ENCODE measurements at regions not wholly inside any gene's neighbourhood (a gene's known extent, or its start where the extent isn't known, plus 50 kb on each side); places are given as distances from the start of the nearest gene placed in this dataset.

DNA sequence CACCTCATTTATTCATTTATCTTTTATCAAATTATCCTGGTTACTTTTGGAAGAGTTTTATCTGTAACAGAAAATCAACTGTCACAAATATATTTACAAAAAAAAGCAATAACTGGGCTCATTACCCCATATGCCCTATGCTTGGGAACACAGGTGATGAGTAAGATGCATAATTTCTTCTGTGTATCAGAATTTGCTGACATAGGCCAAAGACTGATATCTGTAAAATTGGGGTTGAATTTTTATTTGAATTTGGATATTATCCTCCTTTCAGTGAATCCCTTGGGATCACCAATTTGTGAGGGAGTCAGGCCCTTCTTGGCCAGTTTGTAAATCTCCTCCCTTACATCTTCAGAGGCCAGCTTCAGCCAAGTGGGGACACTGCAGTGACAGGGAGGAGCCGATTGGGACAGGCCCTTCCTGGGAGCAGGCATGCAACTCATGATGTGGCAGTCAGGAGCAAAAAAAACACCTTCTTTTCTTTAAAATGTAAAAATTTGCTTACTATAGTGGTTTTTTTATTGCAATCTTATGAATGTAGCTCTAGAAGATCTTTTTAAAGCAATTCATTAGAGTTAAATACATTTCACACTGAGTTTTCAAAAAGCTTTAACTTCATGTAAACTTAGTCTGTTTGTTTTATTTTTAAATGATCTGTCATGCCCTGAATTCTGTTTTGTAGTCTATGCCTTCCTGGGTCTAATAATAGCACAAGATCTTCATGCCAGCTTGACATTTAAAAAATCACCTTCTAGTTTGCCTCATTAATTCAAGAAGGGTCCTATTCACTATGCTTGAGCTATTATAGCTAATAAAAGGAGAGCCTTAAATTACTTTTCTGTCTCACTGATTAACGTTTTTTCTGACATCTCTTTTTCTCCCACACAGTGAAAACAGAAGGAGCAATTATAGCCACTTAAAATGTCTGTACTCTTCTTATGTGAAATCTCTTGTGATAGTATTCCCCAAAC, 136.6 kb upstream of the SPRY1 start:
- H3K4me3 ChIP-seq (ENCODE audit: low read depth in 1 of 2, low read length in 1 of 2) = no peak overlapping the region
- H3K36me3 ChIP-seq = no peaks in the 10 kb centered on the region
- no peaks in the 10 kb centered on the region for H3K4me1 ChIP-seq (ENCODE audit: control insufficient read depth in 1 of 2, insufficient read depth in 1 of 2, low read depth in 1 of 2, low read length in 1 of 2)
- no peaks in the 10 kb centered on the region for H3K27me3 ChIP-seq
- H3K9me3 ChIP-seq = no peaks in the 10 kb centered on the region
- H3K27ac ChIP-seq = no peak overlapping the region
- TF ChIP-seq, protein P1, sequence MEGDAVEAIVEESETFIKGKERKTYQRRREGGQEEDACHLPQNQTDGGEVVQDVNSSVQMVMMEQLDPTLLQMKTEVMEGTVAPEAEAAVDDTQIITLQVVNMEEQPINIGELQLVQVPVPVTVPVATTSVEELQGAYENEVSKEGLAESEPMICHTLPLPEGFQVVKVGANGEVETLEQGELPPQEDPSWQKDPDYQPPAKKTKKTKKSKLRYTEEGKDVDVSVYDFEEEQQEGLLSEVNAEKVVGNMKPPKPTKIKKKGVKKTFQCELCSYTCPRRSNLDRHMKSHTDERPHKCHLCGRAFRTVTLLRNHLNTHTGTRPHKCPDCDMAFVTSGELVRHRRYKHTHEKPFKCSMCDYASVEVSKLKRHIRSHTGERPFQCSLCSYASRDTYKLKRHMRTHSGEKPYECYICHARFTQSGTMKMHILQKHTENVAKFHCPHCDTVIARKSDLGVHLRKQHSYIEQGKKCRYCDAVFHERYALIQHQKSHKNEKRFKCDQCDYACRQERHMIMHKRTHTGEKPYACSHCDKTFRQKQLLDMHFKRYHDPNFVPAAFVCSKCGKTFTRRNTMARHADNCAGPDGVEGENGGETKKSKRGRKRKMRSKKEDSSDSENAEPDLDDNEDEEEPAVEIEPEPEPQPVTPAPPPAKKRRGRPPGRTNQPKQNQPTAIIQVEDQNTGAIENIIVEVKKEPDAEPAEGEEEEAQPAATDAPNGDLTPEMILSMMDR (IDR thresholded peaks at IDR 0.05) = no peak

DNA sequence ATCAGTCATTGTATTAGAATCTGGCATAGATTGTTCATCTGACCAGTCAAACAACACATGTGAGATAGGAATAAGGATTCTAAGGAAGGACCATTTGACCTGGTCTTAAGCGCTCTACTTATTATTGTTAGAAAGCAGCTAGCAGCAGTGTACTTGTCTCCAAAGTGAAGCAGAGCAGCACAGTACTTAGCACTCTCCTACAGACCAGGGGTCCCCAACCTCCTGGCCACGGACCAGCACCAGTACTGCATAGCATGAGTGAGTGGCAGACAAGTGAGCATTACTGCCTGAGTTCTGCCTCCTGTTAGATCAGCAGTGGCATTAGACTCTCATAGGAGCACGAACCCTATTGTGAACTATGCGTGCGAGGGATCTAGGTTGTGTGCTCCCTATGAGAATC, 135.9 kb upstream of the SPRY1 start:
- TF ChIP-seq, protein P1 (IDR thresholded peaks at IDR 0.05) = no peak

DNA sequence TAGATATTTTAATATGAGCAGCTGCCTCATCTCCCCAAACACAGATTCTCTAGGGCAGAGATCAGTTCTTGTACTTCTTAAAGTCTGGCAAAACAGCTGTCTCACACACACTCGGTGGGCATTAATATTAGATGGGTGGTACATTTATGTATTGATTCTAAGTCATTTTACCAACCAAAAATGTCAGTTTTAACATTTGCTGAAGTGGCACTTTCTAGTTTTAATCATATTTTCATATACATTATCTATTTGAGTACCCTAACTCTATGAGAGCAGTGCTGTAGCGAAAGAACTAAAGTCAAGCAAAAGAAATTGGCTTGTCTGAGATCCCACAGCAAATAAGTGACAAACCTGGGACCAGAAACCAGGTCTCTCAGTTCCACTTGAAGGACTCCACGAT, 134.5 kb upstream of the SPRY1 start:
- Histone ChIP-seq H3K27me3 (no peaks in the 10 kb centered on the region), H3K36me3 (no peaks in the 10 kb centered on the region), H3K4me3 (ENCODE audit: low read depth in 1 of 2, low read length in 1 of 2) (no peak overlapping the region), H3K27ac (no peak overlapping the region), H3K4me1 (ENCODE audit: control insufficient read depth in 1 of 2, insufficient read depth in 1 of 2, low read depth in 1 of 2, low read length in 1 of 2) (no peaks in the 10 kb centered on the region), H3K9me3 (no peaks in the 10 kb centered on the region)
- TF ChIP-seq, protein P1 (IDR thresholded peaks at IDR 0.05) = no peak

More for the DNA sequence above, 135.9 kb upstream of the SPRY1 start:
- Histone ChIP-seq H3K27me3 (no peaks in the 10 kb centered on the region), H3K4me3 (ENCODE audit: low read depth in 1 of 2, low read length in 1 of 2) (no peak overlapping the region), H3K27ac (no peak overlapping the region), H3K9me3 (no peaks in the 10 kb centered on the region), H3K36me3 (no peaks in the 10 kb centered on the region), H3K4me1 (ENCODE audit: control insufficient read depth in 1 of 2, insufficient read depth in 1 of 2, low read depth in 1 of 2, low read length in 1 of 2) (no peaks in the 10 kb centered on the region)

DNA sequence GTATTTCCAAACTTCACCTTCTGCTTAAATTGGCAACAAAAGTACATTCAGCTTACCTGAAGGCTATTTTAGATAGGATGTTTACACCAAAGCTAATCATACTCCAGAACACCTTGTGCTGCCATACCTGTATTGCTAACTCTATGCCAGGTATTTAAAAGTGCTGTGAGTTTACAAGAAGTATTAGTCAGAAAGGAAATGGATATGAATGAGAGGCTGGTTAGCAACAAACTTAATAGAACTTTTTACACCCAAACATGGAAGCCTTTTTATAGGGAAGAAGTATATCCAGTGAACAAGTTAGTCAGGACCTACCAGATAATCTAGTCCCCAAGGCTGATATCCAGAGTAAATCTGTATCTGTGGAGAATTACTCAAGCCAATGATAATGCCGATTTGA, 131.2 kb upstream of the SPRY1 start:
- H3K4me3 ChIP-seq (ENCODE audit: low read depth in 1 of 2, low read length in 1 of 2) = no peak overlapping the region

DNA sequence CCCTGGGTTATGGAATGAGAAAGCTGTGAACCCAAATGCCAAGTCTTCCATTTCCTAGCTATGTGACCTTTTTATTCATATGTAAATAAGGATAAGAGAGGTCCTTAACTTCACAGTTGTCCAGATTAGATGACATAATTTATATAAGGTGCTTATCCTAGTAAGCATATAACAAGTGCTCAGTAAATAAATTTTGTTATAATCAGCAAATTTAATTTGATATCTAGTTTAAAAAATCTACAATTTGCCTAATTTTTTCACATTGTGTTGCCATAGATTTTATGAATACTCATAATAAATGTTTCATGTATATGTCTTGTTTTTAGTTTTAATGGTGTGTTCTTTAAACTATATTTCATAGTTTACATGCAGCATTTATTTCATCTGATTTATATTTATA, 130.4 kb upstream of the SPRY1 start:
- no peak overlapping the region for H3K27ac ChIP-seq
- H3K4me3 ChIP-seq (ENCODE audit: low read depth in 1 of 2, low read length in 1 of 2) = no peak overlapping the region
- H3K4me1 ChIP-seq (ENCODE audit: control insufficient read depth in 1 of 2, insufficient read depth in 1 of 2, low read depth in 1 of 2, low read length in 1 of 2) = no peaks in the 10 kb centered on the region
- no peaks in the 10 kb centered on the region for H3K9me3 ChIP-seq
- no peaks in the 10 kb centered on the region for H3K27me3 ChIP-seq
- H3K36me3 ChIP-seq = no peaks in the 10 kb centered on the region
- TF ChIP-seq, protein P1 (IDR thresholded peaks at IDR 0.05) = no peak

More for the DNA sequence above, 131.2 kb upstream of the SPRY1 start:
- Histone ChIP-seq H3K36me3 (no peaks in the 10 kb centered on the region), H3K9me3 (no peaks in the 10 kb centered on the region), H3K27ac (no peak overlapping the region), H3K4me1 (ENCODE audit: control insufficient read depth in 1 of 2, insufficient read depth in 1 of 2, low read depth in 1 of 2, low read length in 1 of 2) (no peaks in the 10 kb centered on the region), H3K27me3 (no peaks in the 10 kb centered on the region)
- TF ChIP-seq, protein P1 (IDR thresholded peaks at IDR 0.05) = no peak
